GM13976 (cell line): ENCODE measurements at regions not wholly inside any gene's neighbourhood (a gene's known extent, or its start where the extent isn't known, plus 50 kb on each side); places are given as distances from the start of the nearest gene placed in this dataset.

Experiments used
- DNase-seq: peaks from one replicate; pipeline ENCODE4 v3.0.0; 2012; ENCODE audit warnings: low spot score
- CTCF ChIP-seq: IDR thresholded peaks from 2 replicates; pipeline ENCODE4 v1.5.1; 2012; ENCODE audit warnings: borderline replicate concordance, mild to moderate bottlenecking; ENCODE audit not compliant: insufficient read depth; ENCODE audit errors: extremely low read depth, missing control alignments, control extremely low read depth
- in situ Hi-C: fragments of 300-500 bp; cut with MboI; formaldehyde crosslinking; loops from one replicate; pipeline ENCODE4 v1.12.0; 2022; ENCODE audit warnings: low sequenced_read_pairs, mixed read lengths, inconsistent platforms; ENCODE audit not compliant: unreplicated experiment

GRCh38 chr1:11357276-11357675 lies 84.3 kb downstream of the UBIAD1 start:
- DNase-seq, result no peak
- TF ChIP-seq CTCF, result no peak
- in situ Hi-C loops, result no loop called here

GRCh38 chr1:11358984-11359383 lies 86.0 kb downstream of the UBIAD1 start:
- no peak for DNase-seq
- in situ Hi-C loops, result no loop called here
- no peak for TF ChIP-seq CTCF

DNA sequence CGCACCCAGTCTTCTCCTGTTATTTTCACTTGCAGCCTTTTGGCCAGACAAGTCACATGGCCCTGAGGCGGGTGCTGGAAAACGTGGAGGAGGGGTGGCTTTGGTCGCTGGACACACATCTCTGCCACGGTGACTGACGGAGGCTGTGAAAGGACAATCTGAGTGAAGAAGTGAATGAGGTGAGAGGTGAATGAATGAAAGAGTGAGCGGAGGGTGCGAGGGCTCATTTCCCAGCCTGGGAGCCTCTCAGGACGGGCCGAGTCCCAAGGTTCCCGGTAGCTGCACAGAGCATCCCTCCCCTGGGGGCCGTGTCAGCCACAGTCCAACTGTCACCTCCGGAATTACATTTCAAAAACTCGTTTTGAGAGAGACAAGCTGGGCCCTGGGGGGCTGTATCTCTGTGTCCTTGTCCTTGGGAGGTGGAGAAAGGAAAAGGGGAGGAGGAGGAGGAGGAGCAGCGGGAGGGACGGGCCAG lies 89.6 kb downstream of the UBIAD1 start:
- in situ Hi-C loops, result no loop called here
- no peak for DNase-seq
- TF ChIP-seq CTCF, result no peak

DNA sequence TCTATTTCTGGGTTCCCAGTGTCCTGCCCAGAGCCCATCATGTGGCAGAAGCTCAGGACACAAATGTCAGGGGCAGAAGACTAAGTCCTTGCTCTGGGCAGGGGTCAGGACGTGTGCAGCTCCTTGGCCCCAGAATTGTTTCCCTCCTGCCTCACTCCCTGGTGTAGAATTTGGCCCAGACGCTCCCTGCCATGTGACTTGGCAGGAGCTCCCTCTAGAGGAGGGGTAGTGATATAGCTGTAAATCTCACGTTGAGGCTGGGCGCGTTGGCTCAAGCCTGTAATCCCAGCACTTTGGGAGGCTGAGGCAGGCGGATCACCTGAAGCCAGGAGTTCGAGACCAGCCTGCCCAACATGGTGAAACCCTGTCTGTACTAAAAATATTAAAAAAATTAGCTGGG lies 91.2 kb downstream of the UBIAD1 start:
- TF ChIP-seq CTCF, result peak; percentile 46
- in situ Hi-C loops, result no loop called here
- DNase-seq, result peak; percentile 49

GRCh38 chr1:11365744-11366387 lies 92.9 kb downstream of the UBIAD1 start:
- in situ Hi-C loops, result no loop called here
- no peak for TF ChIP-seq CTCF
- DNase-seq, result no peak

GRCh38 chr1:11373029-11373894 lies 100.3 kb downstream of the UBIAD1 start:
- TF ChIP-seq CTCF, result no peak
- no peak for DNase-seq
- in situ Hi-C loops, result no loop called here
